ENCODE measurements at regions not wholly inside any gene's neighbourhood (a gene's known extent, or its start where the extent isn't known, plus 50 kb on each side); places are given as distances from the start of the nearest gene placed in this dataset.

DNA sequence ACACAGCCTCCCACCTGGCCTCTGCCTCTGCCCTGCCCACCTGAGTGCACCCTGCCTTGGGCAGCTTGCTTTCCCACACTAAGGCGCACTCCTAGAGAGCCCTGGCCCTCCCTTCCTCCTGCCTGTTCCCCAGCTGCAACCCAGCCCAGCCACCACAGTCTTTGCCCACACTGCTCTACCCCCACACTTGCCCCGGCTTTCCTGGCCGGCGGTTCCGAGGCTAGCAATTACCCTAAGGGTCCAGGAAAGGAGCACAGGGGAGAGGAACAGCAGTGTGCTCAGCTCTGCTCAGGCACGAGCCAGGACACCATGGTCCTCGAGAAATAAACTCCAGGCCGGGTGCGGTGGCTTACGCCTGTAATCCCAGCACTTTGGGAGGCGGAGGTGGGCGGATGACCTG lies 237.8 kb upstream of the RAB6C start:
- no peaks in the 10 kb centered on the region for H3K9me3 ChIP-seq
- H3K27me3 ChIP-seq = no peaks in the 10 kb centered on the region
- no peak overlapping the region for H3K4me3 ChIP-seq
- WGBS, 2 donors (ENCODE audit: low coverage in 1 of 2) = 92 to 100% methylated on average over 2 to 5 of the region's 12 CpGs
- H3K4me1 ChIP-seq = no peaks in the 10 kb centered on the region
- TF ChIP-seq POLR2A (IDR thresholded peaks at IDR 0.05) (no peak), POLR2AphosphoS5 (IDR thresholded peaks at IDR 0.05) (no peak), EP300 (IDR thresholded peaks at IDR 0.05) (no peak)
- TF ChIP-seq, protein P1, sequence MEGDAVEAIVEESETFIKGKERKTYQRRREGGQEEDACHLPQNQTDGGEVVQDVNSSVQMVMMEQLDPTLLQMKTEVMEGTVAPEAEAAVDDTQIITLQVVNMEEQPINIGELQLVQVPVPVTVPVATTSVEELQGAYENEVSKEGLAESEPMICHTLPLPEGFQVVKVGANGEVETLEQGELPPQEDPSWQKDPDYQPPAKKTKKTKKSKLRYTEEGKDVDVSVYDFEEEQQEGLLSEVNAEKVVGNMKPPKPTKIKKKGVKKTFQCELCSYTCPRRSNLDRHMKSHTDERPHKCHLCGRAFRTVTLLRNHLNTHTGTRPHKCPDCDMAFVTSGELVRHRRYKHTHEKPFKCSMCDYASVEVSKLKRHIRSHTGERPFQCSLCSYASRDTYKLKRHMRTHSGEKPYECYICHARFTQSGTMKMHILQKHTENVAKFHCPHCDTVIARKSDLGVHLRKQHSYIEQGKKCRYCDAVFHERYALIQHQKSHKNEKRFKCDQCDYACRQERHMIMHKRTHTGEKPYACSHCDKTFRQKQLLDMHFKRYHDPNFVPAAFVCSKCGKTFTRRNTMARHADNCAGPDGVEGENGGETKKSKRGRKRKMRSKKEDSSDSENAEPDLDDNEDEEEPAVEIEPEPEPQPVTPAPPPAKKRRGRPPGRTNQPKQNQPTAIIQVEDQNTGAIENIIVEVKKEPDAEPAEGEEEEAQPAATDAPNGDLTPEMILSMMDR (IDR thresholded peaks at IDR 0.05) = no peak
- H3K27ac ChIP-seq = no peak overlapping the region
- ATAC-seq = no peak
- no peaks in the 10 kb centered on the region for H3K36me3 ChIP-seq

DNA sequence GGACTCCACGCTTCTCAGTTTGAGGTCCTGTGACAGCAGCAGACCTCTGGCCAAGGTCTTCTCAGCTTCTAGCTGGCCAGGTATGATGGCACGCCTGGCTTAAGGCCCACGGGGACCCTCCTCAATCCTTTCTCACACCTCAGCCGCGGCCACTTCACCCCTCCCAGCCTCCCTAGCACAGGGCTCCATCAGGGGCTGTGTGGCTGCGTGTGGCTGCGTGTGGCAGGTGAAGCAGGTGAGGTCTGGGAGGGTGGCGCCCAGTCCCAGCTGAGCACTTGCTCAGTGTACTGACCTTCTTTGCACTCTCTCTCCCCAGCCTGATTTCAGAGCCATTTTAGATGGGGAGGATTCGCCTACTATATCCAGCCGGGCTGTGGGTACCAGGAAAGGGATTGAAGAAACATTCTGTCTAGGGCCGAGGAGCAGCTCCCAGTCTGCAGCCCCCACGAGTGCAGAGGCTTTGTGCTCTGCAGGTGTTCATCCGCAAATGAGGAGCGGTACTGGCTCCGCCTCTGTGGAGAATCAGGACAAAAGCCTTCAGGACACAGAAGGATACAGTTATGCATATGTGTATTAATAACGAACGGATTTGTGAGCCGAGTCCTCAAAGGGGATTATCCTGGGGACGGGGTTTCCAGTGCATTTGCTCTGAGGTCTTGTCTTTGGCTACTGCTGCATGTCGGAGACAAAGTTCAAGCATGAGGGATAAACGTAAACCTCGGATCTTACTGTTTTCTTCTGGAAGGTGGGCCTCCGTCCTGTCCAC lies 236.9 kb upstream of the RAB6C start:
- Histone ChIP-seq H3K27me3 (no peaks in the 10 kb centered on the region), H3K4me1 (no peaks in the 10 kb centered on the region), H3K4me3 (no peak overlapping the region), H3K9me3 (no peaks in the 10 kb centered on the region), H3K27ac (no peak overlapping the region), H3K36me3 (no peaks in the 10 kb centered on the region)
- WGBS, 2 donors (ENCODE audit: low coverage in 1 of 2) = 93 to 97% methylated on average over 3 to 6 of the region's 23 CpGs
- no peak for ATAC-seq
- TF ChIP-seq EP300 (IDR thresholded peaks at IDR 0.05) (no peak), POLR2AphosphoS5 (IDR thresholded peaks at IDR 0.05) (no peak), POLR2A (IDR thresholded peaks at IDR 0.05) (no peak)
- TF ChIP-seq, protein P1 (IDR thresholded peaks at IDR 0.05) = no peak

DNA sequence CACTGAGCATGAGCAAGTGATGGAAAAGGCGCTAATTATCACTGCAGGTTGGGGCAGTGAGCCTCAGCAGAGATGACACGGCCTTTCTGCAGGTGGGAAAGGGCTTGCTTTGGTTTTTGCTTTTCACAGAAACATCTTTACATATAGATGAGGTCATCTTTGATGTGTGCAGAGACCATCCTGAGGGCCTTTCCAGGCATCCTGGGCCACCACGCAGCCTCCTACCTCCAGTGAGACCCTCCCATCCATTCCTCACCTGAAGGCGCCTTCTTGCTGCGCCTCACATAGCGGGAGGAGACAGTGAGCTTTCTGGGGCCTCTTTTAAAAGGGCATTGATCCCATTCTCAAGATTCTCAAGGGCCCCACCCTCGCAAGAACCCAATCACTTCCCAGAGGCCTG lies 235.3 kb upstream of the RAB6C start:
- Histone ChIP-seq H3K4me3 (no peak overlapping the region), H3K36me3 (no peaks in the 10 kb centered on the region), H3K9me3 (no peaks in the 10 kb centered on the region), H3K27ac (no peak overlapping the region), H3K4me1 (no peaks in the 10 kb centered on the region), H3K27me3 (no peaks in the 10 kb centered on the region)
- 95 to 96% methylated on average over 2 to 6 of the region's 7 CpGs for WGBS, 2 donors (ENCODE audit: low coverage in 1 of 2)
- ATAC-seq = no peak
- TF ChIP-seq EP300 (IDR thresholded peaks at IDR 0.05) (no peak), POLR2AphosphoS5 (IDR thresholded peaks at IDR 0.05) (no peak), POLR2A (IDR thresholded peaks at IDR 0.05) (no peak)
- TF ChIP-seq, protein P1 (IDR thresholded peaks at IDR 0.05) = no peak

GRCh38 chr2:129744649-129745048 lies 234.8 kb upstream of the RAB6C start:
- H3K27me3 ChIP-seq = no peaks in the 10 kb centered on the region
- TF ChIP-seq EP300 (IDR thresholded peaks at IDR 0.05) (no peak), POLR2A (IDR thresholded peaks at IDR 0.05) (no peak)
- no peaks in the 10 kb centered on the region for H3K36me3 ChIP-seq
- H3K27ac ChIP-seq = no peak overlapping the region
- H3K4me1 ChIP-seq = no peaks in the 10 kb centered on the region
- peaks cover 0 to under 1% (median 0%) of the 10 kb centered on the region in 3 donors for H3K9me3 ChIP-seq
- 20% methylated on average over 2 of the region's 8 CpGs; no CpG with 5 or more reads in 1 of the 2 donors for WGBS, 2 donors (ENCODE audit: low coverage in 1 of 2)
- no peak for ATAC-seq
- no peak overlapping the region for H3K4me3 ChIP-seq

DNA sequence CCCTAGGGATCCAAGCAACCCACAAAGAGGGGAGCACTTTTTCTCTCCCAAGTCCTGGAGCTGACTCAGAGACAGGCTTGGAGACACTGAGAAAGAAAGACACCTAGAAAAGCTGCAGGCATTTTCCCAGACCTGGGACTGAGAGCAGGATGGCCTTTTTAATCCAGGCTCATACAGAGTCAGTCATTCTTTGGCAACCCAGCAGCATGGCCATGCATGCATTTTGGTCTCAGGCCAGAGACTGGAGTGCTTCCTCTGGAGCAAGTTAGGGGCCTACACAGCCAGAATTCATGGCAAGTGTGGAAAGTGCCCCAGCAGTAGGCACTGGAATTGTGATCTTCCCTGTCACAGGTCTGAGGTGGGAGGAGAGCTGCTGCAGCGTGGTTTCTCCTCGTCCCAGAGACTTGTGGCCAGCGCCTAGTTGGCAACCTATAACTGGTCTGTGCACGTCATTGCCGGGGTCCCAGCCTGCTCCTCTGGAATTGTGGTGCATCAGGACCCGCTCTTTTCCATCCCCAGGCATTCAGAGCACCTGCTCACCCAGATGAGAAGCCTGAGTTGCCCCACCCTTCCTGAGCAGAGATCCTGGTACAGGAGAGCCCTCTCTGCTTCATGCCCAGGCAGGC lies 231.9 kb upstream of the RAB6C start:
- TF ChIP-seq, protein P1 (IDR thresholded peaks at IDR 0.05) = no peak
- no peak for TF ChIP-seq POLR2AphosphoS5 (IDR thresholded peaks at IDR 0.05)
- WGBS, 2 donors (ENCODE audit: low coverage in 1 of 2) = no CpG with 5 or more reads among the region's 6 CpGs
- no peak overlapping the region for H3K4me3 ChIP-seq
- H3K4me1 ChIP-seq = no peaks in the 10 kb centered on the region
- H3K27ac ChIP-seq = no peak overlapping the region
- no peaks in the 10 kb centered on the region for H3K27me3 ChIP-seq
- peaks cover 0 to 7% (median 0%) of the 10 kb centered on the region in 3 donors for H3K9me3 ChIP-seq
- H3K36me3 ChIP-seq = no peaks in the 10 kb centered on the region
- no peak for ATAC-seq

Measured in gastroesophageal sphincter (tissue), 4 donors.